ENCODE measurements at regions not wholly inside any gene's neighbourhood (a gene's known extent, or its start where the extent isn't known, plus 50 kb on each side); places are given as distances from the start of the nearest gene placed in this dataset.

GRCh38 chr15:70264014-70264582 is 166.4 kb upstream of the TLE3 start:
- TF ChIP-seq CEBPB (IDR thresholded peaks at IDR 0.05) = no peak
- TF ChIP-seq CREB1 (IDR thresholded peaks at IDR 0.05; ENCODE audit: low read depth) = no peak

- TF ChIP-seq TAF1 (IDR thresholded peaks at IDR 0.05; ENCODE audit: low read depth) = no peak
- no peak for TF ChIP-seq FOXM1 (IDR thresholded peaks at IDR 0.05; ENCODE audit: borderline replicate concordance, low read depth)
- TF ChIP-seq USF1 (IDR thresholded peaks at IDR 0.05) = no peak
- TF ChIP-seq ZBTB7A (IDR thresholded peaks at IDR 0.05; ENCODE audit: low read depth) = no peak
- no peak for TF ChIP-seq MAX (IDR thresholded peaks at IDR 0.05)
- no peak for TF ChIP-seq YY1 (IDR thresholded peaks at IDR 0.05; ENCODE audit: low read depth)
- no peak for TF ChIP-seq CREB1 (IDR thresholded peaks at IDR 0.05; ENCODE audit: low read depth)
- TF ChIP-seq CEBPB (IDR thresholded peaks at IDR 0.05) = no peak
- no peak for TF ChIP-seq EGR1 (IDR thresholded peaks at IDR 0.05)
- TF ChIP-seq EP300 (IDR thresholded peaks at IDR 0.05; ENCODE audit: borderline replicate concordance) = no peak
- no peak for TF ChIP-seq TEAD4 (IDR thresholded peaks at IDR 0.05)
- TF ChIP-seq REST (IDR thresholded peaks at IDR 0.05; ENCODE audit: low read depth) = no peak
- no peak for TF ChIP-seq NFIC (IDR thresholded peaks at IDR 0.05)
Measured at GRCh38 chr15:70262591-70263274, 165.0 kb upstream of the TLE3 start.

- no peak for TF ChIP-seq EGR1 (IDR thresholded peaks at IDR 0.05)
- TF ChIP-seq TEAD4 (IDR thresholded peaks at IDR 0.05) = no peak
- no peak for TF ChIP-seq ZBTB7A (IDR thresholded peaks at IDR 0.05; ENCODE audit: low read depth)
- no peak for TF ChIP-seq NFIC (IDR thresholded peaks at IDR 0.05)
- TF ChIP-seq MAX (IDR thresholded peaks at IDR 0.05) = no peak
- no peak for TF ChIP-seq REST (IDR thresholded peaks at IDR 0.05; ENCODE audit: low read depth)
Measured at GRCh38 chr15:70262171-70262570, 164.5 kb upstream of the TLE3 start.

GRCh38 chr15:70261083-70261482 is 163.4 kb upstream of the TLE3 start:
- no peak for TF ChIP-seq EP300 (IDR thresholded peaks at IDR 0.05; ENCODE audit: borderline replicate concordance)
- no peak for TF ChIP-seq CEBPB (IDR thresholded peaks at IDR 0.05)
- TF ChIP-seq MAX (IDR thresholded peaks at IDR 0.05) = no peak
- no peak for TF ChIP-seq TAF1 (IDR thresholded peaks at IDR 0.05; ENCODE audit: low read depth)
- no peak for TF ChIP-seq TCF12 (IDR thresholded peaks at IDR 0.05; ENCODE audit: low read depth)
- TF ChIP-seq EGR1 (IDR thresholded peaks at IDR 0.05) = no peak
- TF ChIP-seq TEAD4 (IDR thresholded peaks at IDR 0.05) = no peak
- TF ChIP-seq YY1 (IDR thresholded peaks at IDR 0.05; ENCODE audit: low read depth) = no peak
- no peak for TF ChIP-seq REST (IDR thresholded peaks at IDR 0.05; ENCODE audit: low read depth)
- no peak for TF ChIP-seq FOXM1 (IDR thresholded peaks at IDR 0.05; ENCODE audit: borderline replicate concordance, low read depth)
- TF ChIP-seq RAD21 (IDR thresholded peaks at IDR 0.05; ENCODE audit: low read depth) = no peak
- no peak for TF ChIP-seq USF1 (IDR thresholded peaks at IDR 0.05)
- TF ChIP-seq ZBTB7A (IDR thresholded peaks at IDR 0.05; ENCODE audit: low read depth) = no peak

Measured in Ishikawa (cell line).